HG03432 (cell line): ENCODE measurements at regions not wholly inside any gene's neighbourhood (a gene's known extent, or its start where the extent isn't known, plus 50 kb on each side); places are given as distances from the start of the nearest gene placed in this dataset.

Experiments used
- ATAC-seq: cut with Tn5 transposase; IDR thresholded peaks from one replicate; pipeline ENCODE4 v1.9.1; 2021; ENCODE audit warnings: mild to moderate bottlenecking, moderate library complexity; ENCODE audit not compliant: unreplicated experiment

- no peak for ATAC-seq
Measured at GRCh38 chr2:8622199-8622911, 59.5 kb upstream of the ID2 start.

- no peak for ATAC-seq
Measured at GRCh38 chr2:8622924-8623465, 58.9 kb upstream of the ID2 start.

- no peak for ATAC-seq
Measured at GRCh38 chr2:8623576-8623957, 58.3 kb upstream of the ID2 start.

- no peak for ATAC-seq
Measured at GRCh38 chr2:8623958-8624591, 57.8 kb upstream of the ID2 start.

DNA sequence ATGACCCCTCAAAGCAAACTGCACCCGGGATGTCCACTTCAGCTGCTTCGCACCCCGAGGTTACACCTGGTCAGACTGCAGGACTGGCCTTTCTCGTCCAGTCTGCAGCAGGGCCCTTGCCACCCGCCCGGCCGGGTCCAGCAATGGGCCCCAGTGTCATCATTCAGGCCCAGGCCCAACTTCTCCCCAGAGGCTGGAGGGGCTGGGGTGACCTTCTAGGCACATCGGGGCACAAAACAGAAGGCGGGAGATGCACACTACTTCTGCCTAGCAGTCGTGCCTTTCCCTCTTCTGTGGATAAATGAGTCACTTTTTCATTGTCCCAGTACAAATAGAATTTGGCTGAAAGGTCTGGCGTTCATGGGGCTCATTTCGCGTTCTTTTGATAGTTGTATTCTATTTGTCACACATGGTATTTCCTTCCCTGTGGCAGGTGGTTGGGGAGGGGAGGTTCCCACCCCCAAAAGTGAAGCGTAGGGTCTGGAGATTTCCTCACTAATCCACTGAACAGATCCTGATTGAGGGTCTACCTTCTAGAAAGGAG, 56.9 kb upstream of the ID2 start:
- ATAC-seq, result no peak

DNA sequence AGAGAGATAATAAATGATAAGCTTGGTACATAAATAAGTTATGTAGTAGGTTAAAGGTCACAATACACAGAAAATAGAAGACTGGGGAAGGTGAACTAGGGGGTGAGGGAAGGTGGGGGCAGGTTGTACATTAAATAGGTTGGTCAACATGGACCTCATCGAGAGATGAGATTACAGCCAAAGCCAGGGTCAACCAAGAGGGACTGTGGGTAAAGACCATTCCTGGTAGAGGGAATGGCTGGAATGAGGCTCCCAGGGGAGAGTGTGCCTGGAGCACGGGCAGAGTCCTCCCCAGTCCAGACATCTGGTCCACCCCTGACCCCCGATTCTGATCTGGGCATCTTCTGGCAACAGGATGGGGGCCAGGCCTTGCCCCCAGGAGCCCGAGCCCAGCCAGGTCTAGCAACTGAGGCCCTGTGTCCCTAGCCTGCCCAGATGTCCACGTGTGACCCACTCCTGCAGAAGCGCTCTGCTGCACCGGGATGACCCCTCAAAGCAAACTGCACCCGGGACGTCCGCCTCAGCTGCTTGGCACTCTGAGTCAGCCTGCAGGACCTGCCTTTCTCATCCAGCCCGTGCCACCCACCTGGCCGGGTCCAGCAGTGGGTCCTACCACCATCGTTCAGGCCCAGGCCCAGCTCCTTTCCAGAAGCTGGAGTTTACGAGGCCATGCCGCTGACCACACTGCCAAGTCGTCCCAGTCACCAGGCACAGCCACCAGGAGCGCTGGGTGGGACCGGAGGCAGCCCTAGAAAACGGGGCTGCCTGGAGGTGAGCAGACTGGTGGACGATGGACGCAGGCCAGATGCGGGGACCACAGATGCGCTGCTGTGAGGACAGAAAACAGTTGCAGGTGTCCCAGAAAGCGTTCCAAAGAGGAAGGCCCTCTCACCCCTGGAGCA, 56.2 kb upstream of the ID2 start:
- ATAC-seq, result no peak

DNA sequence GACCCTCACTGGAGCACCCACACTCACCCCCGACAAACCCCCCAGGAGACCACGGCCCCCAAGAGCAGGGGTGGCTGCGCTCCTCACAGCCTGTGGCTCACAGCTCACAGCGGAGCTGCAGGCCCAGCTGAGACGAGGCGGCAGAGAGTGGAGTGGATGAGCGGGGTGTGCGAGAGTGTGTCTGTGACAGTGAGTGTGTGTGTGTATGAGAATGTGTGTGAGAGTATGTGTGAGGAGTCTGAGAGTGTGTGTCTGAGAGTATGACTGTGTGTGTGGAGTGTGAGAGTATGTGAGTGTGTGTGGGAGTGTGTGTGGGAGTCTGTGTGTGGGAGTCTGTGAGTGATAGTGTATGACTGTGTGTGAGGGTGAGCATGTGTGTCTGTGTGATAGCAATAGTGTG, 55.3 kb upstream of the ID2 start:
- ATAC-seq, result no peak

DNA sequence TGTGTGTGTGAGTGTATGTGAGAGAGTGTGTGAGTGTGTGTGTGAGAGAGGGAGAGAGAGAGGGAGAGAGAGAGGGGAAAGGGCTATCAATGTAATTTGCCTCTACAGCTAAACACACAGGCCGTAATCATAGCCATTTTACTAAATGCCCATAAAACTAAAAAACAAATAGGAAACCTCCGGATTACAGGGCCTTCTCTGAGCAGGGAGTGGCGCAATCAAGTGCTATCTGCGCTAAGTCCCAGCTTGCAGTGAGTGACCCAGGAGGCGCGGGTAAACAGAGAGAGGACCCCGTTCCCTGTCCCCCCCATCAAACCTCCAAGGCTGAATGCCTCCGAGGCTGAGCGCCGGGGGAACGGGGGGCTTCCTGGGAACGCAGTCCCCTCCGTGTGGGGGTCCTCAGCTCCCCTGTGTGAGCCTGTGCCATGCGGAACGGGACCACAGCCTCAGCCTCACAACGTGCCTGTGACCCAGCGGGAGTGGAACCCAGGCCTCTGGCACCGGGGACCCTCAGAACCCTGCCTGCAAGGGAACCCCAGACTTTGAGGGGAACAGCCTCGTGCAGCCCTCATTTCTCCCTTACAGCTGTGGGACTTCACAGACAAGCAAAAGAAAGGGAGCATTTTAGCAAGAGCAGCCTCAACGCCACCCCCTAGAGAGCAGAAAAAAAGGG, 54.7 kb upstream of the ID2 start:
- ATAC-seq, result no peak

DNA sequence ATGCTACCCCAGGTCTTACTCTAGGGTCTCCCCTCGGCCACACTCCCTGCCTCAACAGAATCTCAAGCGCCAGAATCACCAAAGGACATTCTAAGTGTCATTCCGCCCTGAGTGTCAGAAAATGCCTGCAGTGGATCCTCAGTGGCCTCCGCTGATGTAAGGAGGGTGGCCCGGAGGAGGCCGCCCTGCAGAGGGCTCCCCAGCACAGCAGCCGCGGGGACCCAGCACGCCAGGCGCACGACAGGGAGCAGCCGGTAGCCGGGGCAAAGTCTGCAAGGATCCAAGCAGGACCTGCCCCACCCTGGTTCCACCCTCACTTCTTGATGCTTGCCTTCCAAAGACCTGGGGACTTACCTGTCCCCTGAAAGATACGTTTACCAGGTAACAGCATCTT, 54.2 kb upstream of the ID2 start:
- ATAC-seq, result no peak

GRCh38 chr2:8628179-8628865, 53.5 kb upstream of the ID2 start:
- ATAC-seq, result peak; percentile 36

- peak; percentile 55 for ATAC-seq
Measured at GRCh38 chr2:8628866-8629209, 53.0 kb upstream of the ID2 start.

DNA sequence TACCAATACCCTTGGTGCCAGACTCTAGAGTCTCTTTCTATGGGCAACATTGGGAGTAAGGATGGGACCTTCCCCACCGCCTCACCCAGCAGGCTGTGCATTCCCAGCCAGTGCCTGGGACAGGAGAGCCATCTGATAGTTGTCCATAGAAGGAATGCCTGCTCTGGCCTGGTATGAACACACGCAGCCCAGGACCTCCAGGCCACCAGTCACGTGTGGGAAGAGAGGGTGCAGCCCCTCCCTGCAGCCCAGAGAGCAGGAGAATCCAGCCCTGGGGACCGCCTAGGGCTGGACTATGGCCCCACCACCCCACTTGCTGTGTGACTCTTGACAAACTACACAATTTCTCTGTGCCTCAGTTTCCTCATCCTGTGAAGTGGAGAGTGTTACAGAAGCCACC, 52.5 kb upstream of the ID2 start:
- no peak for ATAC-seq

DNA sequence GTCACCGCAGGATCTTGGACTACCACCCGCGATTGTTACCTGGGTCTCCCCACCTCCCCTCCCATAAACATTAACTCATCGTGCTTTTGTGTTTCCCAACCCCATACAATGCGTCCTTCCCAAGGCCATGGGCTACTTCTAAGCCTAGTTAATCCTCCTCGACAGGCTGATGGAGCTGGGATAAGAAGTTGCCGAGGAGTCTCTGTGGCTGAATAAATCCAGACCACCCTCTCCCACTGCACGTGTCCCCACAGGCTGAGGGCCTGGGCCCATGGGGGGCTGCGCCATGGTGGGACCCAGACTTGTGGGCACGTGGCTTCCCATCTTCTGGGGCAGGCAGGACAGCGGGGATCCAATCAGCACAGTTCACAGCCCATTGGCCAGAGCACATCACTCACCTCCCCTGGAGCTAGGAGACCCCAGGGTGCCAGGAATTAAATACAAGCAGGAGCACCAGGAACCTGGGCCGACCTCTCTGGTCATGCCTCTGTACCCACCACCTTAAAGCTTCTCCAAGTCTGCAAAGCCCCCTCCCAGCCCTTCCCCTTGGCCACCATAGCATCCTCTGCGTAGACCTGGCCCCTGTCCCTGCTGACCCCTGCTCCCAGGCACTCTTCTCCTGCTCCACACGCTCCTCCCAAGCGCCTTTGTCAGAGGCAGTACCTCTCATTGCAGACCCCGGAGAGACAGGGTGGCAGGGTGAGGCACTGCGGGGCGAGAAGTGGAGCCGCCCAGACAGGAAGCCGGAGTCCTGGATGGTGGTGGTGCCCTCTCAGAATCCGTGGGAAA, 51.0 kb upstream of the ID2 start:
- no peak for ATAC-seq

DNA sequence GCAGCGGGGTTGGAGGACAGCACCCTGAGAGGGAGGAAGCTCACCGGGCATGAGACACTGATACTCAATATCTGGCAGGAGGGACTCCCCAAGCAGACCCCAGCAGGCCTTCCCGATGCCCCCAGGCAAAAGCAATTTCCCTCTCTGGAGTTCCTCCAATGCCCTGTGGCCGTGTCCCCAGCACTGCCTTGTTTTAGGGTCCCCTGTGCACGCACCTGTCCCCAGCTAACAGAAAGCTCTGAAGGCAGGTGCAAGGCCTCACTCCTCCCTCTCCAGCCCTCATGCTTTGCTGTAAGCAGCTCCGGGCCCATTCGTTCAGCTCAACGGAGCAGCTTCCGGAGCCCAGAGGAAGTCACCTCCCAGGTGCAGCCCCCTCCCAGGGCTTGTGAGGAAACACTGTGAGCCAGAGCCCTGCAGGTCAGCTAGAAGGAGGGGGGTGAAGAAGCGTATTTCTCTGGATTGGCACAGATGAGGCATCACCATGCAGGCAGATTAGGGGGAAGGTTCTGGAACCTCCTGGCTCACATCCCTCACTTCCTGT, 50.3 kb upstream of the ID2 start:
- ATAC-seq, result no peak
